Smooth muscle cell of the brain vasculature (primary cell): ENCODE measurements at regions not wholly inside any gene's neighbourhood (a gene's known extent, or its start where the extent isn't known, plus 50 kb on each side); places are given as distances from the start of the nearest gene placed in this dataset.
"Not testable (repeated sequence)": the region's sequence is repeated elsewhere in the genome, so short reads cannot be mapped to it uniquely, and the experiment has no call there.

ENCODE experiments used
- DNase-seq: peaks from one replicate; pipeline ENCODE4 v3.0.0-alpha.2; 2012; ENCODE audit warnings: low read depth, low spot score

- no peak for DNase-seq
Measured at GRCh38 chr14:27587103-27587502, 989.3 kb upstream of the NOVA1 start.

GRCh38 chr14:27605282-27605681, 1007.4 kb upstream of the NOVA1 start:
- no peak for DNase-seq

- DNase-seq, result no peak
Measured at GRCh38 chr14:27608377-27608776, 1010.5 kb upstream of the NOVA1 start.

- no peak for DNase-seq
Measured at GRCh38 chr14:27612121-27612520, 1014.3 kb upstream of the NOVA1 start.

- DNase-seq, result no peak
Measured at GRCh38 chr14:27613102-27613501, 1015.3 kb upstream of the NOVA1 start.

GRCh38 chr14:27623782-27624181, 1025.9 kb upstream of the NOVA1 start:
- no peak for DNase-seq

- DNase-seq, result no peak
Measured at GRCh38 chr14:27634056-27634970, 1036.5 kb upstream of the NOVA1 start.

- DNase-seq, result not testable (repeated sequence)
Measured at GRCh38 chr14:27640688-27641087, 1042.9 kb upstream of the NOVA1 start.

GRCh38 chr14:27642251-27642866, 1044.5 kb upstream of the NOVA1 start:
- DNase-seq, result no peak

GRCh38 chr14:27660683-27661082, 1062.8 kb upstream of the NOVA1 start:
- DNase-seq, result no peak

GRCh38 chr14:27668531-27668930, 1070.7 kb upstream of the NOVA1 start:
- no peak for DNase-seq

- DNase-seq, result no peak
Measured at GRCh38 chr14:27672047-27672446, 1074.2 kb upstream of the NOVA1 start.

GRCh38 chr14:27672811-27673737, 1075.2 kb upstream of the NOVA1 start:
- DNase-seq, result not testable (repeated sequence)

- DNase-seq, result no peak
Measured at GRCh38 chr14:27686137-27686536, 1080.5 kb upstream of the FOXG1 start.

- no peak for DNase-seq
Measured at GRCh38 chr14:27688841-27689444, 1077.6 kb upstream of the FOXG1 start.

GRCh38 chr14:27712364-27712763, 1054.2 kb upstream of the FOXG1 start:
- DNase-seq, result no peak

- DNase-seq, result no peak
Measured at GRCh38 chr14:27715561-27715960, 1051.0 kb upstream of the FOXG1 start.

- DNase-seq, result no peak
Measured at GRCh38 chr14:27721760-27722159, 1044.8 kb upstream of the FOXG1 start.

- no peak for DNase-seq
Measured at GRCh38 chr14:27725482-27725881, 1041.1 kb upstream of the FOXG1 start.

- DNase-seq, result no peak
Measured at GRCh38 chr14:27727251-27727770, 1039.3 kb upstream of the FOXG1 start.

- DNase-seq, result no peak
Measured at GRCh38 chr14:27730204-27730603, 1036.4 kb upstream of the FOXG1 start.
